HEK293 (cell line): ENCODE measurements at regions not wholly inside any gene's neighbourhood (a gene's known extent, or its start where the extent isn't known, plus 50 kb on each side); places are given as distances from the start of the nearest gene placed in this dataset.

Experiments
- BCL11B ChIP-seq: fragments of 450-650 bp; formaldehyde crosslinking; IDR thresholded peaks from 2 replicates; pipeline ENCODE4 v1.5.1; 2016; ENCODE audit warnings: low read depth, missing biosample characterization, missing genetic modification characterization
- BCL6B ChIP-seq: fragments of 450-650 bp; formaldehyde crosslinking; IDR thresholded peaks from 2 replicates; pipeline ENCODE4 v1.5.1; 2017; ENCODE audit warnings: missing biosample characterization, missing genetic modification characterization
- HOXC10 ChIP-seq: sonication (generic); formaldehyde crosslinking; IDR thresholded peaks from 2 replicates; pipeline ENCODE4 v1.8.1; 2023; ENCODE audit warnings: mild to moderate bottlenecking, missing genetic modification reagents
- KLF8 ChIP-seq: fragments of 450-650 bp; formaldehyde crosslinking; IDR thresholded peaks from 2 replicates; pipeline ENCODE4 v1.5.1; 2016; ENCODE audit warnings: missing biosample characterization, missing genetic modification characterization
- OSR2 ChIP-seq: fragments of 450-650 bp; formaldehyde crosslinking; IDR thresholded peaks from 2 replicates; pipeline ENCODE4 v1.5.1; 2016; ENCODE audit warnings: missing biosample characterization, missing genetic modification characterization
- PRDM6 ChIP-seq: fragments of 450-650 bp; formaldehyde crosslinking; IDR thresholded peaks from 2 replicates; pipeline ENCODE4 v1.5.1; 2017; ENCODE audit warnings: missing biosample characterization, missing genetic modification characterization
- SCRT2 ChIP-seq: fragments of 450-650 bp; formaldehyde crosslinking; IDR thresholded peaks from 2 replicates; pipeline ENCODE4 v1.5.1; 2016; ENCODE audit warnings: missing biosample characterization, missing genetic modification characterization
- ZNF121 ChIP-seq: fragments of 450-650 bp; formaldehyde crosslinking; IDR thresholded peaks from 2 replicates; pipeline ENCODE4 v1.5.1; 2016; ENCODE audit warnings: missing biosample characterization, missing genetic modification characterization
- ZNF146 ChIP-seq: fragments of 450-650 bp; formaldehyde crosslinking; IDR thresholded peaks from 2 replicates; pipeline ENCODE4 v1.5.1; 2016; ENCODE audit warnings: missing biosample characterization, missing genetic modification characterization
- ZNF169 ChIP-seq: fragments of 450-650 bp; formaldehyde crosslinking; IDR thresholded peaks from 2 replicates; pipeline ENCODE4 v1.5.1; 2016; ENCODE audit warnings: missing biosample characterization, missing genetic modification characterization
- ZNF211 ChIP-seq: fragments of 450-650 bp; formaldehyde crosslinking; IDR thresholded peaks from 2 replicates; pipeline ENCODE4 v1.5.1; 2016; ENCODE audit warnings: low read depth, missing biosample characterization, missing genetic modification characterization
- ZNF23 ChIP-seq: fragments of 450-650 bp; formaldehyde crosslinking; IDR thresholded peaks from 2 replicates; pipeline ENCODE4 v1.5.1; 2016; ENCODE audit warnings: missing biosample characterization, missing genetic modification characterization, borderline replicate concordance
- ZNF350 ChIP-seq: fragments of 450-650 bp; formaldehyde crosslinking; IDR thresholded peaks from 2 replicates; pipeline ENCODE4 v1.5.0; 2017; ENCODE audit warnings: missing biosample characterization, mild to moderate bottlenecking, missing genetic modification characterization
- ZNF391 ChIP-seq: fragments of 450-650 bp; formaldehyde crosslinking; IDR thresholded peaks from 2 replicates; pipeline ENCODE4 v1.5.1; 2016; ENCODE audit warnings: low read depth, missing biosample characterization, missing genetic modification characterization, borderline replicate concordance
- ZNF416 ChIP-seq: fragments of 450-650 bp; formaldehyde crosslinking; IDR thresholded peaks from 2 replicates; pipeline ENCODE4 v1.5.1; 2016; ENCODE audit warnings: missing biosample characterization, missing genetic modification characterization
- ZNF433 ChIP-seq: fragments of 450-650 bp; formaldehyde crosslinking; IDR thresholded peaks from 2 replicates; pipeline ENCODE4 v1.5.1; 2016; ENCODE audit warnings: missing biosample characterization, missing genetic modification characterization, low read depth
- ZNF555 ChIP-seq: fragments of 450-650 bp; formaldehyde crosslinking; conservative IDR thresholded peaks from 2 replicates; pipeline ENCODE4 v1.5.1; 2017; ENCODE audit warnings: missing biosample characterization, mild to moderate bottlenecking, missing genetic modification characterization, inconsistent platforms
- ZNF600 ChIP-seq: fragments of 450-650 bp; formaldehyde crosslinking; IDR thresholded peaks from 2 replicates; pipeline ENCODE4 v1.5.1; 2016; ENCODE audit warnings: missing biosample characterization, missing genetic modification characterization
- ZNF621 ChIP-seq: fragments of 450-650 bp; formaldehyde crosslinking; IDR thresholded peaks from 2 replicates; pipeline ENCODE4 v1.5.1; 2017; ENCODE audit warnings: missing biosample characterization, missing genetic modification characterization
- ZNF701 ChIP-seq: fragments of 450-650 bp; formaldehyde crosslinking; IDR thresholded peaks from 2 replicates; pipeline ENCODE4 v1.5.1; 2016; ENCODE audit warnings: missing biosample characterization, missing genetic modification characterization
- ZNF791 ChIP-seq: fragments of 450-650 bp; formaldehyde crosslinking; IDR thresholded peaks from 2 replicates; pipeline ENCODE4 v1.5.1; 2016; ENCODE audit warnings: missing biosample characterization, missing genetic modification characterization
- ZNF837 ChIP-seq: fragments of 450-650 bp; formaldehyde crosslinking; IDR thresholded peaks from 2 replicates; pipeline ENCODE4 v1.5.1; 2016; ENCODE audit warnings: missing biosample characterization, missing genetic modification characterization
- ZNF843 ChIP-seq: fragments of 450-650 bp; formaldehyde crosslinking; IDR thresholded peaks from 2 replicates; pipeline ENCODE4 v1.5.1; 2016; ENCODE audit warnings: missing biosample characterization, missing genetic modification characterization
- ZSCAN23 ChIP-seq: fragments of 450-650 bp; formaldehyde crosslinking; IDR thresholded peaks from 2 replicates; pipeline ENCODE4 v1.5.1; 2016; ENCODE audit warnings: missing biosample characterization, missing genetic modification characterization
- TF ChIP-seq, protein P1 (sequence below): fragments of 450-650 bp; IDR thresholded peaks from 2 replicates; pipeline ENCODE4 v1.5.1; 2018; ENCODE audit warnings: missing biosample characterization, mild to moderate bottlenecking, missing genetic modification characterization
- TF ChIP-seq, protein P2 (sequence below): fragments of 450-650 bp; formaldehyde crosslinking; IDR thresholded peaks from 2 replicates; pipeline ENCODE4 v1.5.1; 2016; ENCODE audit warnings: missing biosample characterization, missing genetic modification characterization
- TF ChIP-seq, protein P3 (sequence below): fragments of 450-650 bp; formaldehyde crosslinking; IDR thresholded peaks from 2 replicates; pipeline ENCODE4 v1.5.1; 2016; ENCODE audit warnings: missing biosample characterization, missing genetic modification characterization
- TF ChIP-seq, protein P4 (sequence below): fragments of 450-650 bp; formaldehyde crosslinking; IDR thresholded peaks from 2 replicates; pipeline ENCODE4 v1.5.1; 2016; ENCODE audit warnings: missing biosample characterization, missing genetic modification characterization, borderline replicate concordance

GRCh38 chr2:39494784-39495251 lies 57.7 kb upstream of the MAP4K3 start (continued):
- TF ChIP-seq ZNF701 (tag by site-specific recombination) (no peak), ZNF121 (tag by site-specific recombination) (no peak), ZNF350 (tag by site-specific recombination) (no peak), ZNF621 (tag by site-specific recombination) (no peak), OSR2 (tag by site-specific recombination) (peak; percentile 75), ZSCAN23 (tag by site-specific recombination) (no peak), ZNF23 (tag by site-specific recombination) (no peak), ZNF555 (tag by site-specific recombination) (no peak), ZNF211 (no peak), BCL11B (tag by site-specific recombination) (no peak), ZNF791 (tag by site-specific recombination) (no peak), HOXC10 (no peak), ZNF416 (tag by site-specific recombination) (no peak), ZNF433 (tag by site-specific recombination) (no peak), KLF8 (tag by site-specific recombination) (no peak; the same call in 1 of the 2 replicates), PRDM6 (tag by site-specific recombination) (no peak), SCRT2 (tag by site-specific recombination) (peak; percentile 97), ZNF169 (no peak), ZNF391 (tag by site-specific recombination) (no peak), ZNF600 (tag by site-specific recombination) (0 out of 2 replicates have a peak, but pooled peaks have one; percentile 12), ZNF843 (0 out of 2 replicates have a peak, but pooled peaks have one; percentile 26), ZNF146 (no peak), BCL6B (tag by site-specific recombination) (no peak), ZNF837 (tag by site-specific recombination) (no peak)
- TF ChIP-seq, protein P1, sequence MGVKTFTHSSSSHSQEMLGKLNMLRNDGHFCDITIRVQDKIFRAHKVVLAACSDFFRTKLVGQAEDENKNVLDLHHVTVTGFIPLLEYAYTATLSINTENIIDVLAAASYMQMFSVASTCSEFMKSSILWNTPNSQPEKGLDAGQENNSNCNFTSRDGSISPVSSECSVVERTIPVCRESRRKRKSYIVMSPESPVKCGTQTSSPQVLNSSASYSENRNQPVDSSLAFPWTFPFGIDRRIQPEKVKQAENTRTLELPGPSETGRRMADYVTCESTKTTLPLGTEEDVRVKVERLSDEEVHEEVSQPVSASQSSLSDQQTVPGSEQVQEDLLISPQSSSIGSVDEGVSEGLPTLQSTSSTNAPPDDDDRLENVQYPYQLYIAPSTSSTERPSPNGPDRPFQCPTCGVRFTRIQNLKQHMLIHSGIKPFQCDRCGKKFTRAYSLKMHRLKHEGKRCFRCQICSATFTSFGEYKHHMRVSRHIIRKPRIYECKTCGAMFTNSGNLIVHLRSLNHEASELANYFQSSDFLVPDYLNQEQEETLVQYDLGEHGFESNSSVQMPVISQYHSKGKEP: no peak
- TF ChIP-seq, protein P2, sequence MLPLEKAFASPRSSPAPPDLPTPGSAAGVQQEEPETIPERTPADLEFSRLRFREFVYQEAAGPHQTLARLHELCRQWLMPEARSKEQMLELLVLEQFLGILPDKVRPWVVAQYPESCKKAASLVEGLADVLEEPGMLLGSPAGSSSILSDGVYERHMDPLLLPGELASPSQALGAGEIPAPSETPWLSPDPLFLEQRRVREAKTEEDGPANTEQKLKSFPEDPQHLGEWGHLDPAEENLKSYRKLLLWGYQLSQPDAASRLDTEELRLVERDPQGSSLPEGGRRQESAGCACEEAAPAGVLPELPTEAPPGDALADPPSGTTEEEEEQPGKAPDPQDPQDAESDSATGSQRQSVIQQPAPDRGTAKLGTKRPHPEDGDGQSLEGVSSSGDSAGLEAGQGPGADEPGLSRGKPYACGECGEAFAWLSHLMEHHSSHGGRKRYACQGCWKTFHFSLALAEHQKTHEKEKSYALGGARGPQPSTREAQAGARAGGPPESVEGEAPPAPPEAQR (tag by site-specific recombination): no peak
- TF ChIP-seq, protein P3, sequence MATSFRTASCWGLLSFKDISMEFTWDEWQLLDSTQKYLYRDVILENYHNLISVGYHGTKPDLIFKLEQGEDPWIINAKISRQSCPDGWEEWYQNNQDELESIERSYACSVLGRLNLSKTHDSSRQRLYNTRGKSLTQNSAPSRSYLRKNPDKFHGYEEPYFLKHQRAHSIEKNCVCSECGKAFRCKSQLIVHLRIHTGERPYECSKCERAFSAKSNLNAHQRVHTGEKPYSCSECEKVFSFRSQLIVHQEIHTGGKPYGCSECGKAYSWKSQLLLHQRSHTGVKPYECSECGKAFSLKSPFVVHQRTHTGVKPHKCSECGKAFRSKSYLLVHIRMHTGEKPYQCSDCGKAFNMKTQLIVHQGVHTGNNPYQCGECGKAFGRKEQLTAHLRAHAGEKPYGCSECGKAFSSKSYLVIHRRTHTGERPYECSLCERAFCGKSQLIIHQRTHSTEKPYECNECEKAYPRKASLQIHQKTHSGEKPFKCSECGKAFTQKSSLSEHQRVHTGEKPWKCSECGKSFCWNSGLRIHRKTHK: no peak
- TF ChIP-seq, protein P4, sequence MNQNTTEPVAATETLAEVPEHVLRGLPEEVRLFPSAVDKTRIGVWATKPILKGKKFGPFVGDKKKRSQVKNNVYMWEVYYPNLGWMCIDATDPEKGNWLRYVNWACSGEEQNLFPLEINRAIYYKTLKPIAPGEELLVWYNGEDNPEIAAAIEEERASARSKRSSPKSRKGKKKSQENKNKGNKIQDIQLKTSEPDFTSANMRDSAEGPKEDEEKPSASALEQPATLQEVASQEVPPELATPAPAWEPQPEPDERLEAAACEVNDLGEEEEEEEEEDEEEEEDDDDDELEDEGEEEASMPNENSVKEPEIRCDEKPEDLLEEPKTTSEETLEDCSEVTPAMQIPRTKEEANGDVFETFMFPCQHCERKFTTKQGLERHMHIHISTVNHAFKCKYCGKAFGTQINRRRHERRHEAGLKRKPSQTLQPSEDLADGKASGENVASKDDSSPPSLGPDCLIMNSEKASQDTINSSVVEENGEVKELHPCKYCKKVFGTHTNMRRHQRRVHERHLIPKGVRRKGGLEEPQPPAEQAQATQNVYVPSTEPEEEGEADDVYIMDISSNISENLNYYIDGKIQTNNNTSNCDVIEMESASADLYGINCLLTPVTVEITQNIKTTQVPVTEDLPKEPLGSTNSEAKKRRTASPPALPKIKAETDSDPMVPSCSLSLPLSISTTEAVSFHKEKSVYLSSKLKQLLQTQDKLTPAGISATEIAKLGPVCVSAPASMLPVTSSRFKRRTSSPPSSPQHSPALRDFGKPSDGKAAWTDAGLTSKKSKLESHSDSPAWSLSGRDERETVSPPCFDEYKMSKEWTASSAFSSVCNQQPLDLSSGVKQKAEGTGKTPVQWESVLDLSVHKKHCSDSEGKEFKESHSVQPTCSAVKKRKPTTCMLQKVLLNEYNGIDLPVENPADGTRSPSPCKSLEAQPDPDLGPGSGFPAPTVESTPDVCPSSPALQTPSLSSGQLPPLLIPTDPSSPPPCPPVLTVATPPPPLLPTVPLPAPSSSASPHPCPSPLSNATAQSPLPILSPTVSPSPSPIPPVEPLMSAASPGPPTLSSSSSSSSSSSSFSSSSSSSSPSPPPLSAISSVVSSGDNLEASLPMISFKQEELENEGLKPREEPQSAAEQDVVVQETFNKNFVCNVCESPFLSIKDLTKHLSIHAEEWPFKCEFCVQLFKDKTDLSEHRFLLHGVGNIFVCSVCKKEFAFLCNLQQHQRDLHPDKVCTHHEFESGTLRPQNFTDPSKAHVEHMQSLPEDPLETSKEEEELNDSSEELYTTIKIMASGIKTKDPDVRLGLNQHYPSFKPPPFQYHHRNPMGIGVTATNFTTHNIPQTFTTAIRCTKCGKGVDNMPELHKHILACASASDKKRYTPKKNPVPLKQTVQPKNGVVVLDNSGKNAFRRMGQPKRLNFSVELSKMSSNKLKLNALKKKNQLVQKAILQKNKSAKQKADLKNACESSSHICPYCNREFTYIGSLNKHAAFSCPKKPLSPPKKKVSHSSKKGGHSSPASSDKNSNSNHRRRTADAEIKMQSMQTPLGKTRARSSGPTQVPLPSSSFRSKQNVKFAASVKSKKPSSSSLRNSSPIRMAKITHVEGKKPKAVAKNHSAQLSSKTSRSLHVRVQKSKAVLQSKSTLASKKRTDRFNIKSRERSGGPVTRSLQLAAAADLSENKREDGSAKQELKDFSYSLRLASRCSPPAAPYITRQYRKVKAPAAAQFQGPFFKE (tag by site-specific recombination): no peak
